SK-N-SH treated with all-trans-retinoic acid at 6 μM for 48 hours (cell line): ENCODE measurements at regions not wholly inside any gene's neighbourhood (a gene's known extent, or its start where the extent isn't known, plus 50 kb on each side); places are given as distances from the start of the nearest gene placed in this dataset.

Source experiments
- ATAC-seq: fragments of 200-7000 bp; cut with Tn5 transposase; 3 replicates; pipeline ENCODE4 v1.9.1; 2020; ENCODE audit warnings: mild to moderate bottlenecking, moderate library complexity
- ARNTL ChIP-seq: fragments of 450-650 bp; formaldehyde crosslinking; IDR thresholded peaks from 2 replicates; pipeline ENCODE4 v1.5.0; 2020; ENCODE audit warnings: low read depth, mild to moderate bottlenecking, moderate library complexity, borderline replicate concordance
- BACH2 ChIP-seq: fragments of 250-450 bp; sonication (Bioruptor Pico); IDR thresholded peaks from 2 replicates; pipeline ENCODE4 v1.9.0; 2021; ENCODE audit warnings: mild to moderate bottlenecking, borderline replicate concordance
- CREB5 ChIP-seq: fragments of 250-450 bp; sonication (Bioruptor Pico); IDR thresholded peaks from 2 replicates; pipeline ENCODE4 v1.5.1; 2020; ENCODE audit warnings: low read depth, mild to moderate bottlenecking, moderate library complexity
- CSRNP3 ChIP-seq: fragments of 250-450 bp; sonication (Bioruptor Pico); IDR thresholded peaks from 2 replicates; pipeline ENCODE4 v1.5.1; 2021; ENCODE audit warnings: mild to moderate bottlenecking, moderate library complexity
- ESRRG ChIP-seq: fragments of 250-450 bp; sonication (Bioruptor Pico); IDR thresholded peaks from 2 replicates; pipeline ENCODE4 v1.6.1; 2021; ENCODE audit warnings: mild to moderate bottlenecking
- GLIS3 ChIP-seq: fragments of 250-450 bp; sonication (Bioruptor Pico); IDR thresholded peaks from 2 replicates; pipeline ENCODE4 v1.5.0; 2020; ENCODE audit warnings: mild to moderate bottlenecking, moderate library complexity
- ISL1 ChIP-seq: fragments of 250-450 bp; sonication (Bioruptor Pico); IDR thresholded peaks from 2 replicates; pipeline ENCODE4 v2.1.2; 2022; ENCODE audit warnings: mild to moderate bottlenecking, moderate library complexity
- PATZ1 ChIP-seq: fragments of 250-450 bp; sonication (Bioruptor Pico); IDR thresholded peaks from 2 replicates; pipeline ENCODE4 v1.8.0; 2020; ENCODE audit warnings: mild to moderate bottlenecking, moderate library complexity, borderline replicate concordance
- POU6F1 ChIP-seq: fragments of 250-450 bp; sonication (Bioruptor Pico); IDR thresholded peaks from 2 replicates; pipeline ENCODE4 v1.8.0; 2021; ENCODE audit warnings: low read depth, mild to moderate bottlenecking, moderate library complexity, borderline replicate concordance
- PPARA ChIP-seq: fragments of 250-450 bp; sonication (Bioruptor Pico); IDR thresholded peaks from 2 replicates; pipeline ENCODE4 v1.5.0; 2020; ENCODE audit warnings: mild to moderate bottlenecking, borderline replicate concordance
- RARB ChIP-seq: fragments of 250-450 bp; sonication (Bioruptor Pico); IDR thresholded peaks from 2 replicates; pipeline ENCODE4 v1.8.0; 2021; ENCODE audit warnings: mild to moderate bottlenecking, moderate library complexity
- SNAI2 ChIP-seq: fragments of 250-450 bp; sonication (Bioruptor Pico); IDR thresholded peaks from 2 replicates; pipeline ENCODE4 v1.5.0; 2020; ENCODE audit warnings: mild to moderate bottlenecking, moderate library complexity
- TCF4 ChIP-seq: fragments of 250-450 bp; sonication (Bioruptor Pico); IDR thresholded peaks from 2 replicates; pipeline ENCODE4 v1.8.0; 2021; ENCODE audit warnings: mild to moderate bottlenecking, moderate library complexity, borderline replicate concordance
- TSHZ2 ChIP-seq: fragments of 250-450 bp; sonication (Bioruptor Pico); IDR thresholded peaks from 2 replicates; pipeline ENCODE4 v1.5.0; 2020; ENCODE audit warnings: mild to moderate bottlenecking, moderate library complexity
- ZC3H10 ChIP-seq: fragments of 250-450 bp; sonication (Bioruptor Pico); IDR thresholded peaks from 2 replicates; pipeline ENCODE4 v1.5.1; 2021; ENCODE audit warnings: mild to moderate bottlenecking, moderate library complexity
- ZFP3 ChIP-seq: fragments of 250-450 bp; sonication (Bioruptor Pico); IDR thresholded peaks from 2 replicates; pipeline ENCODE4 v1.5.0; 2020; ENCODE audit warnings: mild to moderate bottlenecking, moderate library complexity
- ZNF565 ChIP-seq: fragments of 450-650 bp; formaldehyde crosslinking; conservative IDR thresholded peaks from 2 replicates; pipeline ENCODE4 v1.5.0; 2020; ENCODE audit warnings: low read depth, mild to moderate bottlenecking, moderate library complexity
- ZNF70 ChIP-seq: fragments of 450-650 bp; formaldehyde crosslinking; IDR thresholded peaks from 2 replicates; pipeline ENCODE4 v1.5.0; 2020; ENCODE audit warnings: mild to moderate bottlenecking, moderate library complexity
- ZNF8 ChIP-seq: fragments of 450-650 bp; formaldehyde crosslinking; IDR thresholded peaks from 2 replicates; pipeline ENCODE4 v1.5.0; 2020; ENCODE audit warnings: mild to moderate bottlenecking, moderate library complexity

- TF ChIP-seq TSHZ2: no peak
- TF ChIP-seq ESRRG: no peak
- TF ChIP-seq SNAI2 (CRISPR knock-in tag): no peak
- no peak for TF ChIP-seq GLIS3 (CRISPR knock-in tag)
Observed at GRCh38 chr1:104801344-104801743, 1051.6 kb downstream of the AMY1C start (continued).

- no peak for TF ChIP-seq ZC3H10 (CRISPR knock-in tag)
- no peak for TF ChIP-seq ARNTL (CRISPR knock-in tag)
- TF ChIP-seq CREB5 (CRISPR knock-in tag): no peak
- no peak for TF ChIP-seq ISL1 (CRISPR knock-in tag)
- no peak for TF ChIP-seq GLIS3 (CRISPR knock-in tag)
- TF ChIP-seq ZNF70 (CRISPR knock-in tag): no peak
- TF ChIP-seq PPARA (CRISPR knock-in tag): no peak
- no peak for TF ChIP-seq CSRNP3 (CRISPR knock-in tag)
- TF ChIP-seq ZNF565 (CRISPR knock-in tag): no peak
- TF ChIP-seq ESRRG: no peak
- no peak for TF ChIP-seq ZFP3 (CRISPR knock-in tag)
- TF ChIP-seq PATZ1 (CRISPR knock-in tag): no peak
- no peak for TF ChIP-seq ZNF8 (CRISPR knock-in tag)
- TF ChIP-seq BACH2 (CRISPR knock-in tag): no peak
- TF ChIP-seq RARB (CRISPR knock-in tag): no peak
- no peak for TF ChIP-seq TCF4 (CRISPR knock-in tag)
- TF ChIP-seq TSHZ2: no peak
- TF ChIP-seq POU6F1 (CRISPR knock-in tag): no peak
- TF ChIP-seq, all 23 proteins: peak for 0
- no peak for ATAC-seq
Observed at GRCh38 chr1:104804147-104804546, 1054.4 kb downstream of the AMY1C start.
